ENCODE measurements at regions not wholly inside any gene's neighbourhood (a gene's known extent, or its start where the extent isn't known, plus 50 kb on each side); places are given as distances from the start of the nearest gene placed in this dataset.

- TF ChIP-seq POLR2A (IDR thresholded peaks at IDR 0.05) (no peak), CTCF (IDR thresholded peaks at IDR 0.05 in 8 of 11, conservative IDR thresholded peaks at IDR 0.05 in 3 of 11) (no peak)
Measured at GRCh38 chr3:55218577-55218976, 268.5 kb downstream of the WNT5A start.

Data from spleen (tissue), 7 donors.